Kidney (tissue), 13 donors: ENCODE measurements at regions not wholly inside any gene's neighbourhood (a gene's known extent, or its start where the extent isn't known, plus 50 kb on each side); places are given as distances from the start of the nearest gene placed in this dataset.
"Not testable (repeated sequence)": the region's sequence is repeated elsewhere in the genome, so short reads cannot be mapped to it uniquely, and the experiment has no call there.

Experiments
- DNase-seq, 5 donors: peaks; one replicate each; pipeline ENCODE4 v3.0.0-alpha.2; 2013 to 2020
- FAIRE-seq: peaks from 2 replicates; lab custom pipeline; 2012; peaks lifted over from hg19 to GRCh38; lab: Jason Lieb, UNC
- H3K27ac ChIP-seq, 2 donors: one replicate each; pipeline ENCODE4 v1.7.0; 2013; ENCODE audit warnings: low read depth in 2 of 2, low read length in 2 of 2, inconsistent platforms in 1 of 2
- H3K27me3 ChIP-seq: one replicate; pipeline ENCODE4 v1.7.1; 2013; ENCODE audit warnings: low read length, inconsistent platforms; ENCODE audit not compliant: control insufficient read depth, insufficient read depth
- H3K36me3 ChIP-seq, 3 donors: one replicate each; pipeline versions ENCODE4 v1.7.0 to v1.7.1; 2013; ENCODE audit warnings: low read length in 3 of 3, control low read depth in 1 of 3, inconsistent platforms in 1 of 3; ENCODE audit not compliant: insufficient read depth in 3 of 3, control insufficient read depth in 2 of 3
- H3K4me1 ChIP-seq, 3 donors: one replicate each; pipeline versions ENCODE4 v1.7.0 to v1.7.1; 2013; ENCODE audit warnings: low read length in 3 of 3, inconsistent platforms in 1 of 3, low read depth in 1 of 3; ENCODE audit not compliant: control insufficient read depth in 2 of 3, insufficient read depth in 2 of 3
- H3K4me3 ChIP-seq, 3 donors: one replicate each; pipeline versions ENCODE4 v1.7.0 to v1.8.1; 2013; ENCODE audit warnings: low read length in 3 of 3, control low read depth in 1 of 3, inconsistent platforms in 1 of 3
- H3K9ac ChIP-seq, 3 donors: one replicate each; pipeline versions ENCODE4 v1.7.0 to v1.7.1; 2013; ENCODE audit warnings: low read length in 3 of 3, control low read depth in 1 of 3, inconsistent platforms in 1 of 3
- H3K9me3 ChIP-seq, 3 donors: one replicate each; pipeline versions ENCODE4 v1.7.0 to v1.7.1; 2013; ENCODE audit warnings: low read length in 3 of 3, control low read depth in 1 of 3, inconsistent platforms in 1 of 3; ENCODE audit not compliant: control insufficient read depth in 2 of 3, insufficient read depth in 1 of 3
- intact Hi-C: fragments of 100-400 bp; cut with DNase I; formaldehyde crosslinking; loops from one replicate; pipeline ENCODE4 v1.11.1; 2022
- TF ChIP-seq, protein P1 (sequence below): IDR thresholded peaks from 3 replicates; pipeline ENCODE4 v1.5.1; 2012; ENCODE audit warnings: mild to moderate bottlenecking, moderate library complexity, borderline replicate concordance; ENCODE audit not compliant: insufficient read depth; ENCODE audit errors: extremely low read depth
- donor health status: control.
- donor health status: control.
- donor health status: control.
- donor health status: control.
- donor health status: control.
- donor health status: DM: yes; HTN: yes; CAD: no.
- donor health status: Normal renal cell carcinoma (clear cell type).

DNA sequence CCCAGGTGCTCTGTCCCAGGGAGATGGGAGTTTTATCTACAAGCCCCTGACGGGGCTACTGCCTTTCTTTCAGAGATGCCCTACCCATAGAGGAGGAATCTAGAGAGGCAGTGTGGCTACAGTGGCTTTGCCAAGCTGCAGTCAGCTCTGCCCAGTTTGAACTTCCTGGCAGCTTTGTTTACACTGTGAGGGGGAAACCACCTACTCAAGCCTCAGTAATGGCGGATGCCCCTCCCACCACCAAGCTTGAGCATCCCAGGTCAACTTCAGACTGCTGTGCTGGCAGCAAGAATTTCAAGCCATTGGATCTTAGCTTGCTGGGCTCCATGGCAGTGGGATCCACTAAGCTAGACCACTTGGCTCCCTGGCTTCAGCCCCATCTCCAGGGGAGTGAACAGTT, 53.1 kb upstream of the TMEM252 start:
- H3K9ac ChIP-seq, H3K9me3 ChIP-seq, FAIRE-seq, H3K27ac ChIP-seq, intact Hi-C loops, H3K36me3 ChIP-seq, H3K4me3 ChIP-seq, DNase-seq, H3K27me3 ChIP-seq, H3K4me1 ChIP-seq: not testable (repeated sequence)

DNA sequence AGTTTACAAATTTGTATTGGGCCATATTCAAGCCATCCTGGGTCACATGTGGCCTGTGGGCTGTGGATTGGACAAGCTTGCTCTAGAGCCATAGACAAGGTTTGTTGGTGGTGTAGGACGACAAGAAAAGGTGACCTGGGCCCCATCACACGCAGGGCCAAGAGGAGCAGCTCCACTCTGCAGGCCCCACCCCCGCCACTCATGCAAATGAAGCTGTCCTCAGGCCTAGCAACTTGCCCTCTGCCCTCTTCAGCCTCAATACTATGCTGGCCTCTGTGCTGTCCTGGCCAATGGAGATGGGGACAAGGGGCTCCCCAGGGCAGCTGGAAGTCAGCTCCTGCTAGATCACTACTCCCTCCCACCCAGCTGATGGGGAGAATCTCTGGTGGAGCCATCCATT, 55.2 kb upstream of the TMEM252 start:
- Histone ChIP-seq H3K9me3 (no peaks in the 10 kb centered on the region), H3K4me1 (no peaks in the 10 kb centered on the region), H3K9ac (no peak overlapping the region), H3K4me3 (no peak overlapping the region), H3K27me3 (no peaks in the 10 kb centered on the region), H3K27ac (no peak overlapping the region), H3K36me3 (no peaks in the 10 kb centered on the region)
- TF ChIP-seq, protein P1, sequence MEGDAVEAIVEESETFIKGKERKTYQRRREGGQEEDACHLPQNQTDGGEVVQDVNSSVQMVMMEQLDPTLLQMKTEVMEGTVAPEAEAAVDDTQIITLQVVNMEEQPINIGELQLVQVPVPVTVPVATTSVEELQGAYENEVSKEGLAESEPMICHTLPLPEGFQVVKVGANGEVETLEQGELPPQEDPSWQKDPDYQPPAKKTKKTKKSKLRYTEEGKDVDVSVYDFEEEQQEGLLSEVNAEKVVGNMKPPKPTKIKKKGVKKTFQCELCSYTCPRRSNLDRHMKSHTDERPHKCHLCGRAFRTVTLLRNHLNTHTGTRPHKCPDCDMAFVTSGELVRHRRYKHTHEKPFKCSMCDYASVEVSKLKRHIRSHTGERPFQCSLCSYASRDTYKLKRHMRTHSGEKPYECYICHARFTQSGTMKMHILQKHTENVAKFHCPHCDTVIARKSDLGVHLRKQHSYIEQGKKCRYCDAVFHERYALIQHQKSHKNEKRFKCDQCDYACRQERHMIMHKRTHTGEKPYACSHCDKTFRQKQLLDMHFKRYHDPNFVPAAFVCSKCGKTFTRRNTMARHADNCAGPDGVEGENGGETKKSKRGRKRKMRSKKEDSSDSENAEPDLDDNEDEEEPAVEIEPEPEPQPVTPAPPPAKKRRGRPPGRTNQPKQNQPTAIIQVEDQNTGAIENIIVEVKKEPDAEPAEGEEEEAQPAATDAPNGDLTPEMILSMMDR: no peak
- intact Hi-C loops: no loop called here
- FAIRE-seq (no peak), DNase-seq (no peak)

DNA sequence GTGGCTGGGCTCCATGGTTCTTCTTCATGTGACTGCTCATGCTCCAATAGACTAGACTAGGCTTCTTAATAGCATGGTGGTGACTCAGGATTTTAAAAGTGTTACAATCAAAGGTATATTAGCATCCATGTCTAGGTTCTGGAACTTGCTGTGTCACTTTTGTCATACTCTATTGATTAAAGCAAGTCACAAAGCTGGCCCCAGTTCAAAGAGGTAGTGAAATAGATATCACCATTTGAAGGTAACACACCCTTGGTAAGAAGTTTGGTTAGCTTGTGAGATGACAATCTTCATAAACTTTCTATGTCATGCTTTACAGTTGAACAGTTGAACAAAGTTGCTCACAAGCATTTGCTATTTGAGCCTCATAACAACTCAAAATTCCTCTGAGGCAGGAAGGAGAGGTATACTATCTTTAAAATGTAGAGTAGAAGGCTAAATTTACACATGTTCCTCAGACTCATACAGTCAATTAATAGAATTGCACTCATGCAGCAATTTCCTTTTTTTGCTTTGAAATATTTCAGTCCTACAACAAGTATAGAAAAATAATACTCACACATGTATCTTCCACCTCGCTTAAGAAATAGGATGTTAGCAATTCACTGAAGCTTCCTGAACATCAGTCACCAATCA, 56.8 kb upstream of the TMEM252 start:
- FAIRE-seq (no peak), DNase-seq (no peak)
- TF ChIP-seq, protein P1: no peak
- Histone ChIP-seq H3K27ac (no peak overlapping the region), H3K4me1 (no peaks in the 10 kb centered on the region), H3K4me3 (no peak overlapping the region), H3K9me3 (no peaks in the 10 kb centered on the region), H3K27me3 (no peaks in the 10 kb centered on the region), H3K9ac (no peak overlapping the region), H3K36me3 (no peaks in the 10 kb centered on the region)
- intact Hi-C loops: no loop called here

DNA sequence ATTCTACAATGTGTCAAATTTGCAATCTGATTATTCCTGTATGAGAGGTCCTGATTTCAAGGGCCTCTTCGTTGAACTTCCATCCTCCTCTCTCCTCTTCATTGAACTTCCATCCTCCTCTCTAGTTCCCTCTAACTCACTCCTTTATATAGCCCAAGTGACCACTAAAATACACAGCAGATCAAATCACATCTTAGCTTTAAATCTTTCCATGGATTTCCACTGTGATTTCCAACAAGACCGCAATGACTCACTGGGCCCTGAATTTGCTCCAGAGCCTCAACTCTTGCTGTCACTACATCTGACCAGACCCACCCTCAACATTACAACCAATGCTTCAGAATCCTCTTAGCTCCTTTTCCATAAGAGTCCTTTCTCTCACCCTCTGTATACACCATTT, 59.1 kb upstream of the TMEM252 start:
- Histone ChIP-seq H3K4me1 (no peaks in the 10 kb centered on the region), H3K36me3 (no peaks in the 10 kb centered on the region), H3K9ac (no peak overlapping the region), H3K4me3 (no peak overlapping the region), H3K27me3 (no peaks in the 10 kb centered on the region), H3K27ac (no peak overlapping the region), H3K9me3 (no peaks in the 10 kb centered on the region)
- DNase-seq: no peak
- intact Hi-C loops: no loop called here
- no peak for FAIRE-seq
- TF ChIP-seq, protein P1: no peak
